ENCODE measurements at regions not wholly inside any gene's neighbourhood (a gene's known extent, or its start where the extent isn't known, plus 50 kb on each side); places are given as distances from the start of the nearest gene placed in this dataset.
"Not testable (repeated sequence)": the region's sequence is repeated elsewhere in the genome, so short reads cannot be mapped to it uniquely, and the experiment has no call there.

DNA sequence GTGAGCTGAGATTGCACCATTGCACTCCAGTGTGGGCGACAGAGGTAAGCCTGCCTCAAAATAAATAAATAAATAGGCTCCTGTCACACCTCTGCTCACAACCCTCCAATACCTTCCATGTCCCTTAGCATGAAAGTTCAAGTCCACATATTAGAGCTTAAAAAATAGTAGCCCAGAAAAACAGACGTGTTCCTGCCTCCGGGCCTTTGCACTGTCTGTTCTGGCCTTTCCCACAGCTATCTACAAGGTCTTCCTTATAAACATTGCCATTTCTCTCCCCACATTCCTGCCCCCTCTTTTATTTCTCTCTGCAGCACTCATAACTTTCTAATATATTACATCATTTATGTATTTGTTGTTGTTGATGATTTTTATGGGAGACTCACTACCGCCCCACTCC lies 85.6 kb upstream of the CASZ1 start (continued):
- TF ChIP-seq RBBP5 (IDR thresholded peaks at IDR 0.05; ENCODE audit: borderline replicate concordance, low read depth, low read length) = no peak

DNA sequence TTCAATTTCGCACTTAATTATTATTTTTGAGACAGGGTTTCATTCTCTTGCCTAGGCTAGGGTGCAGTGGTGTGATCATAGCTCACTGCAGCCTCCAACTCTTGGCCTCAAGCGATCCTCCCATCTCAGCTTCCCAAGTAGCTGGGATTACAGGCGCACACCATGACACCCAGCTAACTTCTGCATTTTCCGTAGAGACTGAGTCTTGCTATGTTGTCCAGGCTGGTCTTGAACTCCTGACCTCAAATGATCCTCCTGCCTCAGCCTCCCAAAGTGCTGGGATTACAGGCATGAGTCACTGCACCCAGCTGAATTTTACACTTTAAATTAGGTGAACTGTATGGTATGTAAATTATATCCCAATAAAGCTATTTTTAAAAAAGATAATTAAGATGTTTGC lies 90.6 kb upstream of the CASZ1 start:
- H3K4me3 ChIP-seq (ENCODE audit: extremely low read depth in 1 of 4, insufficient read depth in 2 of 4, low read depth in 3 of 4, low read length in 4 of 4); H3K79me2 ChIP-seq (ENCODE audit: control insufficient read depth in 1 of 2, insufficient read depth in 2 of 2, low read length in 2 of 2); H3K9ac ChIP-seq (replicated peaks in 1 of 4; ENCODE audit: extremely low read depth in 1 of 4, low read depth in 3 of 4, low read length in 3 of 4); H3K9me3 ChIP-seq (ENCODE audit: insufficient read depth in 2 of 2, low read depth in 1 of 2, low read length in 1 of 2); H4K5ac ChIP-seq (ENCODE audit: insufficient read length, low read depth, low read length); H3K56ac ChIP-seq (replicated peaks; ENCODE audit: insufficient read length, low read depth, low read length); H3K23me2 ChIP-seq (ENCODE audit: low read depth, low read length); H3K4ac ChIP-seq (replicated peaks; ENCODE audit: insufficient read length, low read depth, low read length); H2AFZ ChIP-seq (ENCODE audit: low read length); H3K36me3 ChIP-seq (ENCODE audit: control insufficient read depth in 2 of 4, insufficient read depth in 4 of 4, low read length in 3 of 4); H4K91ac ChIP-seq (replicated peaks; ENCODE audit: insufficient read length, low read length); H3K18ac ChIP-seq (ENCODE audit: extremely low read depth, low read length); H3K79me1 ChIP-seq (ENCODE audit: low read depth, low read length); H3K27ac ChIP-seq (ENCODE audit: low read depth, low read length); H3K14ac ChIP-seq (ENCODE audit: insufficient read length); H2BK15ac ChIP-seq (ENCODE audit: low read length); DNase-seq (ENCODE audit: low read depth in 1 of 2, low spot score in 2 of 2); H2BK20ac ChIP-seq (ENCODE audit: low read length); FAIRE-seq; H4K20me1 ChIP-seq (replicated peaks in 1 of 2; ENCODE audit: control insufficient read depth in 1 of 2, insufficient read depth in 2 of 2, low read length in 2 of 2); H3K4me2 ChIP-seq (ENCODE audit: insufficient read depth in 1 of 2, low read depth in 2 of 2, low read length in 2 of 2); H3K23ac ChIP-seq (ENCODE audit: insufficient read length); H2BK12ac ChIP-seq (ENCODE audit: low read depth, low read length); H2BK120ac ChIP-seq (replicated peaks; ENCODE audit: low read depth, low read length); H2BK5ac ChIP-seq (ENCODE audit: low read depth, low read length); H2AK5ac ChIP-seq (ENCODE audit: low read depth, low read length); H4K8ac ChIP-seq (ENCODE audit: extremely low read depth, insufficient read depth, low read length); POLR2A ChIA-PET (ENCODE audit: partially characterized antibody): not testable (repeated sequence)
- Histone ChIP-seq H3K4me1 (replicated peaks in 1 of 4; ENCODE audit: control insufficient read depth in 3 of 4, insufficient read depth in 4 of 4, low read length in 3 of 4) (peaks cover 2 to 16% (median 8%) of the 10 kb centered on the region in 4 experiments; a peak in 6 of 7 replicates), H3K27me3 (replicated peaks in 1 of 4; ENCODE audit: control insufficient read depth in 3 of 4, extremely low read depth in 1 of 4, insufficient read depth in 3 of 4, low read length in 3 of 4) (peaks cover 0 to 19% (median 14%) of the 10 kb centered on the region in 4 experiments; a peak in 6 of 7 replicates)
- CTCF ChIA-PET (ENCODE audit: partially characterized antibody) = interaction anchor here (0.9 to 4.6 kb wide), 8 partner anchors 9 to 373 kb away, joined by 3 to 17 read pairs (median 4); no protein-coding TSS in a partner anchor
- WGBS, 2 experiments (ENCODE audit: extremely low coverage in 1 of 2, insufficient coverage in 1 of 2, insufficient read length in 1 of 2, insufficient replicate concordance in 2 of 2, low coverage in 1 of 2, low lambda C conversion rate in 2 of 2, missing lambda C conversion rate in 1 of 2) = 88% methylated on average over 4 of the region's 4 CpGs; no CpG with 5 or more reads in 1 of the 2 experiments

Measured in H1 (cell line).